ENCODE measurements at regions not wholly inside any gene's neighbourhood (a gene's known extent, or its start where the extent isn't known, plus 50 kb on each side); places are given as distances from the start of the nearest gene placed in this dataset.

DNA sequence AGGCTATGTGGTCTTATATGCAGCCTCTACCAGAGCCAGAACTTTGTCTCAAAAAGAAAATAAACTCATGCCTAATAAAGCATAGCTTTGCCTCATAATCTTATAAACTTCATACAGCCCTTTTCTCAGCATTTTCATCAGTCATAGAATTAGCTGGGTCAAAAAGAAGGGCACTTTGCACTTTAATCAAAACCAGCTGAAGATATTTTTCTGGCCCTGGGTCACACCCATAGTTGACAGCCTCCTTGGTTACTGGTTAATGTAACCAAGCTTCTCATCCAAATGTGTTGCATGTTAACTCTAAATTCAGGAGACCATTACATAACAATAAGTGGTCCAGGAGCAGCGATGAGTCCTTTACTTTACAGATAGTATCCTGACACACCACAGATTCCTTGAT lies 558.2 kb downstream of the FLRT2 start:
- TF ChIP-seq, protein P1, sequence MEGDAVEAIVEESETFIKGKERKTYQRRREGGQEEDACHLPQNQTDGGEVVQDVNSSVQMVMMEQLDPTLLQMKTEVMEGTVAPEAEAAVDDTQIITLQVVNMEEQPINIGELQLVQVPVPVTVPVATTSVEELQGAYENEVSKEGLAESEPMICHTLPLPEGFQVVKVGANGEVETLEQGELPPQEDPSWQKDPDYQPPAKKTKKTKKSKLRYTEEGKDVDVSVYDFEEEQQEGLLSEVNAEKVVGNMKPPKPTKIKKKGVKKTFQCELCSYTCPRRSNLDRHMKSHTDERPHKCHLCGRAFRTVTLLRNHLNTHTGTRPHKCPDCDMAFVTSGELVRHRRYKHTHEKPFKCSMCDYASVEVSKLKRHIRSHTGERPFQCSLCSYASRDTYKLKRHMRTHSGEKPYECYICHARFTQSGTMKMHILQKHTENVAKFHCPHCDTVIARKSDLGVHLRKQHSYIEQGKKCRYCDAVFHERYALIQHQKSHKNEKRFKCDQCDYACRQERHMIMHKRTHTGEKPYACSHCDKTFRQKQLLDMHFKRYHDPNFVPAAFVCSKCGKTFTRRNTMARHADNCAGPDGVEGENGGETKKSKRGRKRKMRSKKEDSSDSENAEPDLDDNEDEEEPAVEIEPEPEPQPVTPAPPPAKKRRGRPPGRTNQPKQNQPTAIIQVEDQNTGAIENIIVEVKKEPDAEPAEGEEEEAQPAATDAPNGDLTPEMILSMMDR (conservative IDR thresholded peaks at IDR 0.05; ENCODE audit: low read depth, low read length), result no peak
- no peak for TF ChIP-seq EZH2 (IDR thresholded peaks at IDR 0.05; ENCODE audit: borderline replicate concordance, low read depth, low read length, poor library complexity, severe bottlenecking)
